MV-4-11 (cell line): ENCODE measurements at regions not wholly inside any gene's neighbourhood (a gene's known extent, or its start where the extent isn't known, plus 50 kb on each side); places are given as distances from the start of the nearest gene placed in this dataset.

Experiments
- DNase-seq: peaks from one replicate; lab custom pipeline; 2025; lab: John Stamatoyannopoulos, UW

GRCh38 chr5:32990593-32991420, 279.7 kb downstream of the NPR3 start:
- no peak for DNase-seq

DNA sequence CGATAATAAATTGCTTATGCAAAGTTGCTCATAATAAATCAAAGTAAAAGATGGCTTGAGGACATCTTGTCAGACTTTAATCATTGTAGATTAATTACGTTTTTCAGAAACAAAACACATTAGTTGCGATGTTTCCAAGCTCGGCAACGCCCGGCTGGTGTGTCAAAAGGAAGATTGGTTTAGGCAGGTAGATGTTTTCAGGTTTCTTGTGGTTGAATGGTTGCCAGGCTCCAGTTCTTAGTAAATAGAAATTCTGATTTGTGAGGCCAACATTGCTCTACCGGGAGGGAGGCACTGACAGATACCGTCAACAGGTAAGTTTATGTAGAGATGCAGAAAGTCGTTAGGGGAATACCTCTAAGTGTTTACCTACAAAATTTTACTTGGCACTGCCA, 280.3 kb downstream of the NPR3 start:
- no peak for DNase-seq

DNA sequence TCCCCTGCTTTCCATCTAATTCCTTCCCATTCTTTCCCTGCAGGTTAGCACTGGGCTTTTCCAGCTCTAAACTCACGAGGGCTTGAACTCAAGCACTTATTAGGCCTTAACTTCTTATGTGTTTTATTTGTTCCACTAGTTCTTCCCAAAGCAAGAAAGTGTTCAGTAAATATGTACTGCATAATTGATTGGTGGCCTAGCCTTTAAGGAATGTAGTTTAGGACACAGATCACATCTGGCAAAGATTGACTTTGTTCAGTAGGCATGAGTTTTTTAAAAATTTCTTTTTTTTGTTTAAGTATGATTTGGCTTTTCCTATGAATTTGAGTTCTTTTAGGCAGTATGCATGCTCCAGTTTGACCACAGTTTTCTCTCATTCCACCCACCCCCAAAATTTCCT, 285.2 kb downstream of the NPR3 start:
- no peak for DNase-seq

GRCh38 chr5:33008751-33009418, 297.8 kb downstream of the NPR3 start:
- DNase-seq: no peak

- no peak for DNase-seq
Measured at GRCh38 chr5:33010846-33011245, 299.7 kb downstream of the NPR3 start.

DNA sequence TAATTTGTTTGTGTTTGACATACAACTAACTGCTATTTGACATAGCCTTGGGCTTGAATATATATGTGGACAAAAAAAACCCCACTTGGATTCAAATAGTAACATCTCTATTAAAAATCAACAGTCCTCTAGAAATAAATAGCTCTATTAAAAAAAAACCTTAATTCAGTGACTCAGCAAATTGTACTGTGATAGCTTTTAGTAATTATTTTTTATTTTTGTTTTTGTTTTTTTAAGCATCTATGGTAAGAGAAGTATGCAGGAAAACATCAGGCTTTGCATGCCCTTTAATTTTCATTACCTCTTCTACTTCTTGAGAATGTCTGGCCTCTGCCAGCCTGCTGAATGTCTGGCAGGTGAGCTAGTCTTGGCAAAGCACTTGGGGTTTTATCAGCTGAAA, 300.7 kb downstream of the NPR3 start:
- no peak for DNase-seq

DNA sequence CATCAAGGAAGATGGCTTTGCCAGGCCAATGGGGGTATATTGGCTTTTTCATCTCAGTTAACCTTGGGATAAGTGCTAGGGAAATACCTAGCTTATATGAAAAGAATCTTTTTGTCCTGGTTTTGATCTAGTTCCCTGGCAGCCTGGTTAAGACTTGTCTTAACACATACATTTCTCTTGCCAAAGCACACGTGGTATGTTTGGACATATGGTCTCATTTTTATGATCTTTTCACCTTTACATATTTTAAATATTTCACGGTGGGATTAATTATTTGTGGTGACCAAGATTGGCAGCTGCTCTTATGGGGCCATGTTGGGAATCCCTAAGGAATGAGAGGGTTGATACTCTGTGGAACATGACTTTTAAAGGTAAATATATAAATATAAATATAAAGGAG, 312.5 kb downstream of the NPR3 start:
- DNase-seq: no peak

DNA sequence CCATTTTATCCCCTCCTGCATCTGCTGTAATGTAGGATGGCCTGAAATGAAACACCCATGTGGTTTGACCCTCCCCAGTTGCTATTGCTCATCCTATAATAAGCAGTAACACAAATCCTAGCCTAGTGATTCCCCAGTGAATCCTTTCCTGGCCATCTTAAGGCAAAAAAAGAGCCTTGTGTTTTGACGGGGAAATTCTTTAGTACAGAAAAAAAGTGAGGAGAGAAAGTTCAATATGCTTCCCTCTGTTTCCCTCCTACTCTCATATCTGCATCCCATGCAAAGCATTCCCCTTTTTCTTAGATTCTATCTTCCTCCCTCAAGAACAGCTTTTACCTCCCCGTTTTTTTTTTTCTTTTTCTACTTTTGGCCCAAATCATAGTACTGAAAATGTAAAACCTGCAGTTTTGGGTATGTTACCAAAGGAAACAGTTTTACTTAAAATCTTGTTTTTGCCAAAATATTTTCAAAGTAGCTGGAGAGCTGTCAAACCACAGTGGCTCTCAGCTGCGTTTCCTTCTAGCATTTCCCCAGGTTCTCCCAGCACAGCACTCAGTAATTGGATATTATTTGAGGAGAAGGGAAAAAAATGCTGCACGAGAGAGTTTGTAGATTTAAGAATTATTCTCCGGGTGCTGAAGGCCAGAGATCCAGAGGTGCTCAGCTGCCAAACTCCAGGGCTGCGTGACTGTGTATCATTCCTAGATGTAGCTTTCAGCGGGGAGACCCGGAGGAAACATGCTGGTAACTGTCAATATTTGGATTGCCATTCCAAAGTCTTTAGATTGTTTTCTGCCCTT, 321.4 kb downstream of the NPR3 start:
- DNase-seq: no peak

- DNase-seq: no peak
Measured at GRCh38 chr5:33033516-33033915, 322.4 kb downstream of the NPR3 start.

DNA sequence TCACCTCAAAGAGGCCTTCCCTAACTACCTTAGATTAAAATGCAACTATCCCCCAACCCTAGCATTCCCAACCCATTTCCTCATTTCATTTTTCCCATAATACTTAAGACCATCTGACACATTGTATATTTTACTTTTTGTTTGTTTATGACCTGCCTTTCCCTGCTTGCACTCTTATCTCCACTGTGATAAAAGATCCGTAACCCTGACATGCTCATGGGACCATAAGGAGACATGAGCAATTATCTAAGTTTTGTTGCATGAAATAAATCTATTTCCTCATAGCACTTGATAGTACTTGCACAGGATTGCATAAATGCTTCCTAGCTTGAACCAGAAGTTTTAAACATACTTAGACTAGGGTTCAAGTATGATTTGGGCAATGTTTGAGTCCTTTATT, 323.7 kb downstream of the NPR3 start:
- no peak for DNase-seq

DNA sequence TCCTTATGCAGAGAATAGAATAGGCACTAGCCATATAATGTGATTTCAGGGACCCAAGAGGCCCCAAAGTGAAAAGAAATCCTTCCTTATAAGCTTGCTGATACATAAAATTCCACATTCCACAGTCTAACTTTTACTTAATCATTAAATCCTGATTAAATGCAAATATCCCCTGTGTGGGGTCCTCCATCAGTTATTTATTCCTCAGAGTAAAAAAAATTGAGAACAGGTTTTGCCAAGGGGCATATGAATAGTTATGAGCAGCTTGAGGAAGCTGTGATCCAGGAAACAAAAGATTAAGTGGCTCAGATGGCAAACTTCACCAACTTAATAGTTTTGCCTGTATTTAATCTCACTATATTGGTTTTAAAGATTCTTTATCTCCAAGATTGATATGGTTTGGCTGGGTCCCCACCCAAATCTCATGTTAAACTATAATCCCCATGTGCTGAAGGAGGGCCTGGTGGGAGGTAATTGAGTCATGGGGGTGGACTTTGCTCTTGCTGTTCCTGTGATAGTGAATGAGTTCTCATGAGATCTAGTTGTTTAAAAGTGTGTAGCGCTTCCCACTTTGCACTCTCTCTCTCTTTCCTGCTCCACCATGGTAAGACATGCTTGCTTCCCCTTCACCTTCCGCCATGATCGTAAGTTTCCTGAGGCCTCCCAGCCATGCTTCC, 324.9 kb downstream of the NPR3 start:
- DNase-seq: no peak

- DNase-seq: no peak
Measured at GRCh38 chr5:33037076-33037475, 326.0 kb downstream of the NPR3 start.

DNA sequence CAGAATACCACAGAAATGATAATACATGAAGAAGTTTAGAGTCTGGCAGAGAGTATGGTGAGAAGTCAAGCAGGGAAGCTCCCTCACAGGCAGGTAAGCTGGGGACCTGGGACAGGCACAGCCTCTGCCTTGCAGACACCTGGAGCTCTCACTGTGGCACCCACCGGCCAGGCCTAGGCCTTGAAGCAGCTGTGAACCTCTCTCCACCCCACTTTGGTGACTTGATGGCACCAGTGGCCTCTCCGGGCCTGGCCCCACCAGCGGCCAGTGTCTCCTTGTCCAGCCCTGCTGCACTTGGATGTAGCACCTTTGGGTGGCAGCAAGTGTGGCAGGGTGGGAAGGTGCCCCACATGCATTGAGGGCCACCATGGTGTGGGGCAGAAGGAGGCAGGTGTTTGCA, 330.5 kb downstream of the NPR3 start:
- no peak for DNase-seq

- DNase-seq: no peak
Measured at GRCh38 chr5:33043343-33043997, 332.3 kb downstream of the NPR3 start.

DNA sequence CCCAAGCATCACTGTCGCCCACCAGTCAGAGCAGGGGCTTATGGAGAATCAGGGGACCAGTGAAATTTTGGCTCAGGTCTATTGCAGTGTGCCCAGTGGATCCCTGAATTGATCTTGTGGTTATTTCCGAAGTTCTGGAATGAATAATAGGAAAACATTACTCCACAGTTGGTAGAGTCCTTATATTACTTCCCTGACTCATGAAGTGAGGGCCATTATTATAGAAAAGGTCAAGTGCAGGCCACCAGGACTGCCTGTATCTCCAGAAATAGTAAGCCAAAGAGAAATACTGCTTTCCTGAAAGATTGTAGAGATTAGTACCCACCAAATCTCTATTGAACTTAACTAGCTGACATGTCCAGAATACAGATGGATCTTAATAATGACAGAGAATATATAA, 335.0 kb downstream of the NPR3 start:
- no peak for DNase-seq

GRCh38 chr5:33048315-33048714, 337.2 kb downstream of the NPR3 start:
- DNase-seq: no peak

GRCh38 chr5:33049298-33049697, 338.2 kb downstream of the NPR3 start:
- DNase-seq: no peak

DNA sequence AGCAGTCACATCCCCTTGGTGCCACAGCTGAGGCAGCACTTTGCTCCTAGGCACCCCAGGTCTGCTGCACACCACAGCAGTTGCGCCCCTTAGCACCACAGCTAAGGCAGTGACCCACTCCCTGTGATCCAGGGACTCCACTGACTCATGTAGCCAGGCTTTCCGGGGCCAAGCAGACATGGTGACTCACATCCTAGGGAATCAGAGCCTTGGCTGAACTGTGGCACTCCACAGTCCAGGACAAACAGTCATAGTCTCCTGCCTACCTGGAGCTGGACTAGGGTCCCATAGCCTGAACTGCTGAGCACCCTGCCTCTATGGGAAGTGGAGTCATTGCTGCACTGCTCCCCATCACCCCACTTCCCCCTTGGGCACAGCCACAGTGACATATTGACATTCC, 338.7 kb downstream of the NPR3 start:
- no peak for DNase-seq

GRCh38 chr5:33059081-33059480, 348.0 kb downstream of the NPR3 start:
- DNase-seq: no peak

GRCh38 chr5:33065131-33065530, 354.0 kb downstream of the NPR3 start:
- no peak for DNase-seq

DNA sequence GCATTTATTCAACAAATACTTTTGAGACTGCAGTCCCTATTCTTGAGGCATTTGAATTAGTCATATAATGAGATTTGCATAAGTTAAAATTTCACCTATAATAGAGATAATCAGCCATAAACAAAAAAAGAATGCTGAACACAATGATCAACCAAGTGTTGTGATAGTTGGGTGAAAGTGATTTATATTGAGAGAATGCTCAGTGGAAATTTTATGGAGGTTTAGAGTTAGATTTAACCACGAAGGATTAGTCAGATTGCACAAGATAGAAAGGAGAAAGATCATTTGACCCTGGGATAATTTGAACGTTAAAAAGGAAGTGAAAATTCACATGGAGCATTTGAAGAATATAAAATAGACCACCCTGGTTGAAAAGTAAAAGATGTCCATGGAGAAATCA, 356.2 kb downstream of the NPR3 start:
- DNase-seq: peak; percentile 67

- DNase-seq: no peak
Measured at GRCh38 chr5:33068786-33069185, 357.7 kb downstream of the NPR3 start.
